Kidney epithelial cell (primary cell): ENCODE measurements at regions not wholly inside any gene's neighbourhood (a gene's known extent, or its start where the extent isn't known, plus 50 kb on each side); places are given as distances from the start of the nearest gene placed in this dataset.

Experiments used
- DNase-seq: peaks from one replicate; pipeline ENCODE4 v3.0.0-alpha.2; 2010; ENCODE audit warnings: low read depth
- H3K27me3 ChIP-seq: 2 replicates; pipeline ENCODE4 v1.6.0; 2011; ENCODE audit warnings: low read length; ENCODE audit not compliant: control insufficient read depth, insufficient read depth
- H3K36me3 ChIP-seq: 2 replicates; pipeline ENCODE4 v1.5.1; 2011; ENCODE audit warnings: low read length; ENCODE audit not compliant: control insufficient read depth, insufficient read depth
- H3K4me3 ChIP-seq: 2 replicates; pipeline ENCODE4 v1.5.1; 2011; ENCODE audit warnings: low read depth, mild to moderate bottlenecking, control low read depth, low read length
- TF ChIP-seq, protein P1 (sequence below): IDR thresholded peaks from 2 replicates; pipeline ENCODE4 v1.5.1; 2011; ENCODE audit warnings: mild to moderate bottlenecking, moderate library complexity, low read length, control low read depth, inconsistent platforms; ENCODE audit not compliant: insufficient read depth, poor library complexity, severe bottlenecking

DNA sequence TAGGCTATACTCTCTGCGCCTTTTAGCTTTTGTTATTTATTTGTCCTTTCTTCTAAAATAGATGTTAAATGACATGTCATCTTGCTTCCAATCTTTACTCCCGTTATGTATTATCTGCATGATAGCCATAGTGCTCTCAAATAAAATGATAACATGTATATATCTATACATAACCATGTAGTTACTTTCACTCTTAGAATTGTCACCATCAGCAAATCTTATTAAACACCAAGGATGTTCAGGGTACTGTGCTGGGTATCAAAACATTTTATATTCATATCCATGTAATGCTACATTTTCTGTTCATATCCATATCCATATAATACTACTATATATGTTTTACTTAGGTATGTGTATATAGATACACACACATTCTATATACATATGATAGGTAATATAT lies 176.4 kb upstream of the CHST9 start:
- Histone ChIP-seq H3K4me3 (no peak overlapping the region), H3K27me3 (no peaks in the 10 kb centered on the region), H3K36me3 (no peaks in the 10 kb centered on the region)
- no peak for DNase-seq
- TF ChIP-seq, protein P1, sequence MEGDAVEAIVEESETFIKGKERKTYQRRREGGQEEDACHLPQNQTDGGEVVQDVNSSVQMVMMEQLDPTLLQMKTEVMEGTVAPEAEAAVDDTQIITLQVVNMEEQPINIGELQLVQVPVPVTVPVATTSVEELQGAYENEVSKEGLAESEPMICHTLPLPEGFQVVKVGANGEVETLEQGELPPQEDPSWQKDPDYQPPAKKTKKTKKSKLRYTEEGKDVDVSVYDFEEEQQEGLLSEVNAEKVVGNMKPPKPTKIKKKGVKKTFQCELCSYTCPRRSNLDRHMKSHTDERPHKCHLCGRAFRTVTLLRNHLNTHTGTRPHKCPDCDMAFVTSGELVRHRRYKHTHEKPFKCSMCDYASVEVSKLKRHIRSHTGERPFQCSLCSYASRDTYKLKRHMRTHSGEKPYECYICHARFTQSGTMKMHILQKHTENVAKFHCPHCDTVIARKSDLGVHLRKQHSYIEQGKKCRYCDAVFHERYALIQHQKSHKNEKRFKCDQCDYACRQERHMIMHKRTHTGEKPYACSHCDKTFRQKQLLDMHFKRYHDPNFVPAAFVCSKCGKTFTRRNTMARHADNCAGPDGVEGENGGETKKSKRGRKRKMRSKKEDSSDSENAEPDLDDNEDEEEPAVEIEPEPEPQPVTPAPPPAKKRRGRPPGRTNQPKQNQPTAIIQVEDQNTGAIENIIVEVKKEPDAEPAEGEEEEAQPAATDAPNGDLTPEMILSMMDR: no peak

DNA sequence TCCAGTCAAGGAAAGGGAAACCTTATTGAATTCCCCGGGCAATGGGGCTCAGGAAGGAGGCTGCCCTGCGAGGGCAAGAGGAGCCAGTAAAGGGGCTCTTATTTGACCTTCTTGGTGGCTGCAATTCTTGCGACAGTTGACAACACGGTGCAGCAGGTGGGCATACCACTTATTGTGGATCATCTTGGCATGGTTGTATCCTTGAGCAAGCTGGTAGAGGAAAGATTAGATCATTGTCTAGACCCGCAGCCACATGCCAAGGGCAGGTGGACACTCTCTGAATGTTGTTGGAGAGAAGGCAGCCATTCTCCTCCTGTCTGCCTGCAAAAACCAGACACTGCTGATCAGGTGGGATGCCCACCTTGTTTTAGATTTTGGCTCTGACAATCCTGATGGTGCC lies 170.2 kb upstream of the CHST9 start:
- Histone ChIP-seq H3K4me3 (no peak overlapping the region), H3K36me3 (no peaks in the 10 kb centered on the region), H3K27me3 (no peaks in the 10 kb centered on the region)
- TF ChIP-seq, protein P1: no peak
- DNase-seq: no peak

DNA sequence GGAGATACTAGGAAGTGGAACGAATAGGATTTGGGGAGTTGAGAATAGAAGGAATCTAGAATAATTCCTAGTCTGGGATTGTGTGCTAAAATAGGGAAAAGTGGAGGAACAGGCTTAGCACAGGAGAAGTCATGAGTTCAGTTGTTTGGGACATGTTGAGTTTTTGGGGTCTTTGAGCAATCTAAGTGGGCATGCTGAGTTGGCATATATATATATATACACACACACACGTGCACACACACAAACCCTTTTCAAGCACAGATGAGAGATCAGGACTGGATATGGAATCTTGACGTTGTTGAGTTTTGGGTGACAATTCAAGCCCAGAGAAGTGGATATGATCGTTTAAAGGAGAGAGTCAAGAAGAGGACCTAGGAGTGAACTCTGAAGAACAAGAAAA lies 168.2 kb upstream of the CHST9 start:
- Histone ChIP-seq H3K27me3 (no peaks in the 10 kb centered on the region), H3K4me3 (no peak overlapping the region), H3K36me3 (no peaks in the 10 kb centered on the region)
- no peak for DNase-seq
- TF ChIP-seq, protein P1: no peak

DNA sequence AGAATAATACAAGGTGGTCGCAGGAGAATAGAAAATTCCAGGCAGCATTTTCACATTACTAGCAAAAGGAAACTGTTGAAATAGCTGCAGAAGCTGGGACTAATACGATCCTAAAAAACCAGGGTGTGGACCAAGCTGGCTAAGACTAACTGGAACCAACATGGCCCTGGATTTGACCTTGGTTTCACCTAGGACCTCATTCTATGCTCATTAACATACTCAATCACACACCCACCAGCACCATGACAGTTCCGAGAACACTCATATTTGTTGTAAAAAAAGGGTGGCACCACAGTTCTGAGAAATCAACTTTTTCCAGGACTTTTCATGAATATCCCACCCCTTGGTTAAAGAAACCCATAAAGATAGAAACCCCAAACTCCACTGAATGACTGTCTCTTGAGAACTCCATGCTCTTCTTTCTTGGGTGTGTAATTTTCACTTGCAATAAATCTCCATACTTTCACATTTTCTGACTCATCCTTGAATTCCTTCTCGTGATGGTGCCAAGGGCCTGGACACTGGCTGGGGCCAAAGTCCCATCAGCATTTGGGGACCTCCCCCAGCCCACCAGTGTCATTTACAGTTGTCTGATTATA lies 164.3 kb upstream of the CHST9 start:
- Histone ChIP-seq H3K36me3 (no peaks in the 10 kb centered on the region), H3K27me3 (no peaks in the 10 kb centered on the region), H3K4me3 (no peak overlapping the region)
- DNase-seq: no peak
- TF ChIP-seq, protein P1: no peak

DNA sequence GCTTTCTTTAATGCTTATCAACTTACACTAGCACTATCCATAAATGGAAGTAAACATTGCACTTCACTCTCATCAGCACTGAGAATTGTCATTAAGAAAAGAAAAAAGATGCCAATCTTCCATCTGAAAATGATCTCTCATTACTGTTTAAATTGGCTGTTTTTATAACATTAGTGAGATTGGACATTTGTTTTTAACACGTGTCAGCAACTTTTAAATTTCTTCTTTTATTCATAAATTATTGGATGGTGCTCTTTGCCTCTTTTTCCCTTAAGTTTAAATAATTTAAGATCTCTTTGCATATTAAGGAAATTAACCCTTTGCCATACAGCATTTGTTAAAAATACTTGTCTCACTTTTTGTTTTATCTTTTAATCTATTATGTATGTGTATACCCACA lies 146.5 kb upstream of the CHST9 start:
- Histone ChIP-seq H3K4me3 (no peak overlapping the region), H3K27me3 (no peaks in the 10 kb centered on the region), H3K36me3 (no peaks in the 10 kb centered on the region)
- no peak for DNase-seq
- TF ChIP-seq, protein P1: no peak

DNA sequence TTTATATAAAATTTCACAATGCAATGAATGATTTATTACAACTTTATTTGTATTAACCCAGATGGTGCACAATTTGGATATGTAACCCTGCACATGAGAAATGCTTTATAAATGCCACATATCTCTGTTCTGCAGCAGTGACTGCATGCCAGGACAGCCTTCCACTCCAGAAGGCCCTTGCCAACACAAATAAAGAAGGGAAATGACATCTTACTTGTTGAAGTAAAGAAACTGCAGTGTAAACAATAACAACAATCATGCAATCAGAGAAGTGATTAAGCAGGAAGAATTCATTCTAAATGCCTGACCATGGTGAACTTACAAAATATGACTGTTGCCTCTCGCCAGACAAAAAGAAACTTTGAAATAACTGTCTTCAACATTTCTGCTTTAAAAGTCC lies 129.9 kb upstream of the CHST9 start:
- no peak for DNase-seq
- no peak overlapping the region for H3K4me3 ChIP-seq
- TF ChIP-seq, protein P1: no peak
- no peaks in the 10 kb centered on the region for H3K36me3 ChIP-seq
- H3K27me3 ChIP-seq: no peaks in the 10 kb centered on the region
